Bone marrow (tissue), 2 donors: ENCODE measurements at regions not wholly inside any gene's neighbourhood (a gene's known extent, or its start where the extent isn't known, plus 50 kb on each side); places are given as distances from the start of the nearest gene placed in this dataset.

Source experiments
- DNase-seq, 2 donors: peaks; one replicate each; lab custom pipeline; 2025; lab: John Stamatoyannopoulos, UW

GRCh38 chr3:163672954-163673353 lies 1405.3 kb downstream of the SI start:
- no peak for DNase-seq

- no peak for DNase-seq
Observed at GRCh38 chr3:163671201-163671600, 1407.1 kb downstream of the SI start.

- no peak for DNase-seq
Observed at GRCh38 chr3:163664466-163664865, 1413.8 kb downstream of the SI start.

- DNase-seq, result no peak
Observed at GRCh38 chr3:163657088-163657487, 1421.2 kb downstream of the SI start.

GRCh38 chr3:163655021-163655420 lies 1423.3 kb downstream of the SI start:
- no peak for DNase-seq

GRCh38 chr3:163644172-163644571 lies 1434.1 kb downstream of the SI start:
- no peak for DNase-seq

GRCh38 chr3:163632722-163633121 lies 1445.6 kb downstream of the SI start:
- no peak for DNase-seq

- no peak for DNase-seq
Observed at GRCh38 chr3:163626753-163627152, 1451.5 kb downstream of the SI start.

- no peak for DNase-seq
Observed at GRCh38 chr3:163622384-163622783, 1455.9 kb downstream of the SI start.

GRCh38 chr3:163614886-163615285 lies 1463.4 kb downstream of the SI start:
- no peak for DNase-seq

GRCh38 chr3:163605915-163606314 lies 1472.4 kb downstream of the SI start:
- no peak for DNase-seq

- no peak for DNase-seq
Observed at GRCh38 chr3:163601426-163601825, 1476.9 kb downstream of the SI start.

GRCh38 chr3:163587342-163587741 lies 1491.0 kb downstream of the SI start:
- no peak for DNase-seq

GRCh38 chr3:163582967-163583366 lies 1495.3 kb downstream of the SI start:
- DNase-seq, result no peak

- DNase-seq, result no peak
Observed at GRCh38 chr3:163577271-163577670, 1501.0 kb downstream of the SI start.

GRCh38 chr3:163576314-163576713 lies 1502.0 kb downstream of the SI start:
- DNase-seq, result no peak

- no peak for DNase-seq
Observed at GRCh38 chr3:163573324-163573723, 1505.0 kb downstream of the SI start.

GRCh38 chr3:163572856-163573255 lies 1505.4 kb downstream of the SI start:
- DNase-seq, result no peak

- DNase-seq, result no peak
Observed at GRCh38 chr3:163563485-163563884, 1514.8 kb downstream of the SI start.

- DNase-seq, result no peak
Observed at GRCh38 chr3:163562625-163563024, 1515.7 kb downstream of the SI start.

- DNase-seq, result no peak
Observed at GRCh38 chr3:163561151-163561550, 1517.1 kb downstream of the SI start.

- no peak for DNase-seq
Observed at GRCh38 chr3:163560459-163560858, 1517.8 kb downstream of the SI start.

- DNase-seq, result no peak
Observed at GRCh38 chr3:163556813-163557523, 1521.3 kb downstream of the SI start.

GRCh38 chr3:163555918-163556317 lies 1522.4 kb downstream of the SI start:
- DNase-seq, result no peak

GRCh38 chr3:163552659-163552966 lies 1525.7 kb downstream of the SI start:
- no peak for DNase-seq
